ENCODE measurements at regions not wholly inside any gene's neighbourhood (a gene's known extent, or its start where the extent isn't known, plus 50 kb on each side); places are given as distances from the start of the nearest gene placed in this dataset.

DNA sequence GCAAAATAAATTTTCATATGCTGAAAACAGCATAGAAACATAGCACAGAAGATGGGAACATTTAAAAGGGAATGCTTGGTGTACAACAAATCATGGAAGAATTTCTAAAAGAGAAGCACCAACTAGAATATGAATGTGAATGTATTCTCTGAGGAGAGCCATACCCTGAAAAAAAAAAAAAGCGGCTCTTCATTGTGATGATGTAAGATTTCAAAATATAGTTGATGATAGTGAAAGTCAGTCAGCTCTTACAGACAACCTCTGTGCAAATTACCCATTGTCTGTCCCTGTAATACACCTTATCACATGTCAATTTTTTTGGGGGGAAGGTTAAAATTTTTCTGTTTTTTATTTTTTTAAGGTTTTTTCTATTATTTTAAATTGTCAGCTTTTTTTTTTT, 58.6 kb upstream of the PTCHD4 start:
- Histone ChIP-seq H3K9ac (ENCODE audit: low read depth, low read length) (no peak overlapping the region), H3K9me3 (ENCODE audit: insufficient read depth, low read depth, low read length) (no peaks in the 10 kb centered on the region), H3K27me3 (ENCODE audit: insufficient read depth, low read length) (no peaks in the 10 kb centered on the region), H3K36me3 (ENCODE audit: insufficient read depth, low read length) (no peaks in the 10 kb centered on the region), H3K27ac (ENCODE audit: low read depth, low read length) (no peak overlapping the region), H3K4me3 (ENCODE audit: low read length) (no peak overlapping the region), H3K4me1 (ENCODE audit: insufficient read depth, low read length) (peaks cover 5% of the 10 kb centered on the region; the same call in 1 of the 2 replicates)
- WGBS = 100% methylated on average over 1 of the region's 1 CpG

Data from HUES64 (cell line).